Bronchial epithelial cell (primary cell): ENCODE measurements at regions not wholly inside any gene's neighbourhood (a gene's known extent, or its start where the extent isn't known, plus 50 kb on each side); places are given as distances from the start of the nearest gene placed in this dataset.
A peak's percentile ranks its signal among the peaks of the same experiment; 100 is the strongest.

Source experiments
- DNase-seq: peaks from one replicate; pipeline ENCODE4 v3.0.0-alpha.2; 2010; ENCODE audit warnings: low read depth
- FAIRE-seq: peaks from 2 replicates; lab custom pipeline; 2011; peaks lifted over from hg19 to GRCh38; lab: Jason Lieb, UNC
- H3K27me3 ChIP-seq: 2 replicates; pipeline ENCODE4 v1.5.1; 2011; ENCODE audit warnings: low read length; ENCODE audit not compliant: control insufficient read depth, insufficient read depth
- H3K36me3 ChIP-seq: 2 replicates; pipeline ENCODE4 v1.5.1; 2011; ENCODE audit warnings: low read length; ENCODE audit not compliant: control insufficient read depth, insufficient read depth
- H3K4me3 ChIP-seq: 2 replicates; pipeline ENCODE4 v1.5.1; 2011; ENCODE audit warnings: mild to moderate bottlenecking, low read depth, low read length, control low read depth
- CTCF ChIP-seq: IDR thresholded peaks from 2 replicates; pipeline ENCODE4 v1.5.1; 2011; ENCODE audit warnings: mild to moderate bottlenecking, moderate library complexity, low read length, control low read depth, inconsistent platforms; ENCODE audit not compliant: insufficient read depth, severe bottlenecking

- Histone ChIP-seq H3K36me3 (no peaks in the 10 kb centered on the region), H3K27me3 (no peaks in the 10 kb centered on the region), H3K4me3 (no peak overlapping the region)
- TF ChIP-seq CTCF = no peak
- DNase-seq (no peak), FAIRE-seq (no peak)
Observed at GRCh38 chr2:128783896-128784295, 465.2 kb upstream of the HS6ST1 start.

DNA sequence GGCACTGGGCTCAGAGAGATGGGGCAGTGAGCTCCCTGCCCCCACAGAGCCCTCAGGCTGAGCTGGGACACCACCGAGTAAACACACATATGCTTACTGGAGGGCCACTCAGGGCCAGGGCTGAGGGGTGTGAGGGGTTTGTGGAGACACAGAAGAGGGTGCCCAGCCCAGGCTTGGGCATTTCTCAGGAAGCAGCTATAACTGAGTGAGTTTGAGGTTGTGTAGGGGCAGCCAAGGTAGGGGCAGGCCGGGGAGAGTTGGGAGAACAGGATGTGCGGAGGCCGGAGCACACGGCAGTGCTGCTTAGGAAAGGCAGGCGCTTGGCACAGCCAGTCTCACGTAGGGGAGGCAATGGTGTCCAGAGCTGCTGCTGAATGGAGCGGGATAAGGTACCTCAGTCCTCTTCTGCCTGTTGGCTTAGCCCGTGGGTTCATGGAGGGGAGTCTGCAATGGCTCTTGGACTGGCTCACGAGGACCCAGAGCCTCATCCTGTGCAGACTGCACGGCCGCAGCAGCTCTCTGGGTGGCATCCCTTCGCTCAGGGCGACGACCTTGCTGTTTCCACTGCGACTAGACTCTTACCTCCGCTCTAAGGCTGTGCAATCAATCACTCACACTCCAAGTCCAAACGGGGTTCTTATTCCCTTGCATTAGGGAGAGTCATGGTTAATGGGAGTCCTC is 466.1 kb upstream of the HS6ST1 start:
- FAIRE-seq (no peak), DNase-seq (no peak)
- Histone ChIP-seq H3K27me3 (no peaks in the 10 kb centered on the region), H3K36me3 (no peaks in the 10 kb centered on the region), H3K4me3 (no peak overlapping the region)
- no peak for TF ChIP-seq CTCF

DNA sequence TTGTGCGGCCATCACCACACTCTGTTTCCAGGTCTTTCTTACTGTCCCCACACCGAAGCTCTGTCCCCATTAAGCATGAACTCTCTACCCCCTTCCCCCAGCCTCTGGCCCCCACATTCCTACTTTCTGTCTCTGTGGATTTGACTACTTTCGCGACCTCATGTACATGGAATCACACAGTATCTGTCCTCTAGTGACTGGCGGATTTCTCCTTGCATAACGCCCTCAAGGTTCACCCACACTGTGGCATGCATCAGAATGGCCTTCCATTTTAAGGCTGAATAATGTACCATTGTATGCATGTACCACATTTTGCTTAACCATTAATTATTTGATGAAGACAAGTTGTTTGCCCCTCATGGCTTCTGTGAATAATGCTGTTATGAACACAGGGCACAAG is 467.6 kb upstream of the HS6ST1 start:
- no peak for FAIRE-seq
- TF ChIP-seq CTCF = no peak
- no peak overlapping the region for H3K4me3 ChIP-seq
- H3K27me3 ChIP-seq = no peaks in the 10 kb centered on the region
- H3K36me3 ChIP-seq = no peaks in the 10 kb centered on the region
- DNase-seq = no peak

- DNase-seq = peak; percentile 40
- H3K27me3 ChIP-seq = no peaks in the 10 kb centered on the region
- H3K4me3 ChIP-seq = no peak overlapping the region
- no peak for TF ChIP-seq CTCF
- no peaks in the 10 kb centered on the region for H3K36me3 ChIP-seq
- FAIRE-seq = no peak
Observed at GRCh38 chr2:128786741-128787478, 468.2 kb upstream of the HS6ST1 start.

DNA sequence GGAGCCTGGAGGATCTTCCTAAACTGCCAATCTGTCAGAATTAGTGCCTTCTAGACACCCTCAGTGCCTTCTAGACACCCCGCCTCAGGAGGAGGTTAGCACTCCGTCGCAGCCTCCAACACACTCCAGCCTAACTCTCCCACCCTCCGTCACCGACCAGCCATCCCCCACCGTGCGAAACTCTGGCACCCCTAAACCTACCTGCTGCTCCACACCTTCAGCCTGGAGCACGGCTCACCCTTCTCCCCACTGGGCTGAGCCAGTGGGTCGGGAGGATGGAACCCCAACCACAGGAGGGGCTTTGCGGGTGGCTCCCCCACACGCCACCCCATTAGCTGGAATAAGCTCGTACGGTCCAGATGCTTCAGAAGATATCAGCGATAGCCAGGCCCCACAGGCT is 468.9 kb upstream of the HS6ST1 start:
- DNase-seq = no peak
- FAIRE-seq = no peak
- H3K36me3 ChIP-seq = no peaks in the 10 kb centered on the region
- no peak overlapping the region for H3K4me3 ChIP-seq
- TF ChIP-seq CTCF = no peak
- no peaks in the 10 kb centered on the region for H3K27me3 ChIP-seq
